Type B pancreatic cell (in vitro differentiated cells): ENCODE measurements at regions not wholly inside any gene's neighbourhood (a gene's known extent, or its start where the extent isn't known, plus 50 kb on each side); places are given as distances from the start of the nearest gene placed in this dataset.

Experiments
- DNase-seq: peaks from one replicate; pipeline ENCODE4 v3.0.0; 2021; ENCODE audit warnings: mixed read lengths; ENCODE audit not compliant: unreplicated experiment; ENCODE audit errors: extremely low spot score
- H3K27ac Mint-ChIP-seq: 2 replicates; pipeline ENCODE4 v1.8.0; 2021; ENCODE audit warnings: mild to moderate bottlenecking, mixed read lengths
- H3K27me3 Mint-ChIP-seq: 2 replicates; pipeline ENCODE4 v1.8.0; 2021; ENCODE audit warnings: mixed read lengths
- H3K36me3 Mint-ChIP-seq: 2 replicates; pipeline ENCODE4 v1.8.0; 2021; ENCODE audit warnings: mixed read lengths
- H3K4me1 Mint-ChIP-seq: one replicate; pipeline ENCODE4 v1.8.0; 2021; ENCODE audit warnings: mixed read lengths; ENCODE audit not compliant: unreplicated experiment
- H3K4me3 Mint-ChIP-seq: 2 replicates; pipeline ENCODE4 v1.8.0; 2021; ENCODE audit warnings: mild to moderate bottlenecking, mixed read lengths
- H3K9me3 Mint-ChIP-seq: 2 replicates; pipeline ENCODE4 v1.8.0; 2021; ENCODE audit warnings: mixed read lengths
- TF ChIP-seq, protein P1 (sequence below): fragments of 200-600 bp; sonication (generic); conservative IDR thresholded peaks from 2 replicates; pipeline ENCODE4 v1.5.0; 2021; ENCODE audit warnings: antibody characterized with exemption, mild to moderate bottlenecking

DNA sequence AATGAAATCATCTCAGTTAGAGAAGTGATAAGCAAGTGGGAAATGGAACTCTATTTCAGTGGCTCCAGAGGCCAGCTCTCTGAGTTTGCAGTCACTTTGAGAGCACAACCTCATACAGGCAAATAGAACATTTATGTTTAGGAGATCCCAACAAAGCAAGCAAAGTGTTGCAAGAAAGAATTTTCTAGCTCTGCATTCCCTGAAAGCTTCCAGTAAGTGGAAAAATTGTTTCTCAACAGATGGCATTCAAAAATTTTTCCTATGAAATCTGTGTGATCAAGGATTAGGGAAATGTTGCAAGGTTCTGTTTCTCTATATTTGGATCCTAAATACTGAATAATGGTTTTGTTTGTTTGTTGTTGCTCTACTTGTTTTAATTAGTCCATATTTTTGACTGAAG, 764.2 kb upstream of the ZNF608 start:
- DNase-seq, result no peak
- Mint-ChIP-seq H3K9me3 (peaks cover 6% of the 10 kb centered on the region), H3K36me3 (peaks cover 4% of the 10 kb centered on the region), H3K27me3 (no peaks in the 10 kb centered on the region), H3K4me3 (no peak overlapping the region), H3K4me1 (no peaks in the 10 kb centered on the region), H3K27ac (no peak overlapping the region)
- TF ChIP-seq, protein P1, sequence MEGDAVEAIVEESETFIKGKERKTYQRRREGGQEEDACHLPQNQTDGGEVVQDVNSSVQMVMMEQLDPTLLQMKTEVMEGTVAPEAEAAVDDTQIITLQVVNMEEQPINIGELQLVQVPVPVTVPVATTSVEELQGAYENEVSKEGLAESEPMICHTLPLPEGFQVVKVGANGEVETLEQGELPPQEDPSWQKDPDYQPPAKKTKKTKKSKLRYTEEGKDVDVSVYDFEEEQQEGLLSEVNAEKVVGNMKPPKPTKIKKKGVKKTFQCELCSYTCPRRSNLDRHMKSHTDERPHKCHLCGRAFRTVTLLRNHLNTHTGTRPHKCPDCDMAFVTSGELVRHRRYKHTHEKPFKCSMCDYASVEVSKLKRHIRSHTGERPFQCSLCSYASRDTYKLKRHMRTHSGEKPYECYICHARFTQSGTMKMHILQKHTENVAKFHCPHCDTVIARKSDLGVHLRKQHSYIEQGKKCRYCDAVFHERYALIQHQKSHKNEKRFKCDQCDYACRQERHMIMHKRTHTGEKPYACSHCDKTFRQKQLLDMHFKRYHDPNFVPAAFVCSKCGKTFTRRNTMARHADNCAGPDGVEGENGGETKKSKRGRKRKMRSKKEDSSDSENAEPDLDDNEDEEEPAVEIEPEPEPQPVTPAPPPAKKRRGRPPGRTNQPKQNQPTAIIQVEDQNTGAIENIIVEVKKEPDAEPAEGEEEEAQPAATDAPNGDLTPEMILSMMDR, result no peak

DNA sequence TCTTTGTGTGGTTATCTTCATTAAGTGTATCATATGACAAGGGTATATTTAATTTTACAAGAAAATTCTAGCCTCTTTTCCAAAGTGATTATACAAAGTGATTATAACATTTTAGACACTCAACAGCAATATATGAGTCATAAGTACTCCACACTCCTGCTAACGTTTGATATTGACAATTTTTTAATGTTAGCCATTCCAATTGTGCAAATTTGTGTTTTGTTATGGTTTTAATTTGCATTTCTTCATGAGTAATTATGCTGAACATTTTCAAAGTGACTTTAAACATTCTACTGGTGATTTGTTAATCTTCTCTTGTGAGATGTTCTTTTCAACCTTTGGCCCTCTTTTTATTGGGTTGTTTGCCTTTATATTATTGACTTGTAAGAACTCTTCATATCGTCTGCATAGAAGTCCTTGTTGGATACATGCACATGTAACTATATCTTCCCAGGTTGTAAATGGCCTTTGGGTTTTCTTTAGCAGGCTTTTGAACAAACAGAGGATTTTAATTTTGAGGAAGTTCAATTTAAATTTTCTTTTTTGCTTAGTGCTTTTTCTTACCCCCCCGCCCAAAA, 771.6 kb upstream of the ZNF608 start:
- H3K36me3 Mint-ChIP-seq, result no peaks in the 10 kb centered on the region
- H3K9me3 Mint-ChIP-seq, result peaks cover 19% of the 10 kb centered on the region

DNA sequence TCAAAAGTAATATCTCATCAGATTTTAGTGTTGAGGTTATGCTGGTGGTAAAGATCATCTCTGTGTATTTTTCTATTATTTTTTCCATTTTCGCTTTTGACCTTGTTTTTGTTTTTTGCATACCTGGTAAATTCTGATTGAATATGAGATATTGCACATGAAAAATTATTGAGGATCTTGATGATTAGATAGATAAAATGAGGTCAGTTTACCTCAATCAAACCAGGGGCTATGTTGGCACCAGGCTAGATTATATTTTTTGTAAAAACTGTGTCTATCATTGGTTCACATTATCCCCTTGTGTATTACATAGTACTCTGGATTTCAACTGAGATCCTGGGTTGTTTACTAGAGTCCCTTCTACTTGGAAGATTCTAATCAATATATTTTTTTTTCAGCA, 774.9 kb upstream of the ZNF608 start:
- no peak for DNase-seq
- Mint-ChIP-seq H3K4me1 (no peaks in the 10 kb centered on the region), H3K9me3 (peaks cover 13% of the 10 kb centered on the region), H3K27ac (no peak overlapping the region), H3K27me3 (no peaks in the 10 kb centered on the region), H3K4me3 (no peak overlapping the region), H3K36me3 (no peaks in the 10 kb centered on the region)
- TF ChIP-seq, protein P1, result no peak

More for the DNA sequence above, 771.6 kb upstream of the ZNF608 start:
- Mint-ChIP-seq H3K27me3 (no peaks in the 10 kb centered on the region), H3K4me3 (no peak overlapping the region), H3K4me1 (no peaks in the 10 kb centered on the region), H3K27ac (no peak overlapping the region)
- TF ChIP-seq, protein P1, result no peak
- DNase-seq, result no peak

DNA sequence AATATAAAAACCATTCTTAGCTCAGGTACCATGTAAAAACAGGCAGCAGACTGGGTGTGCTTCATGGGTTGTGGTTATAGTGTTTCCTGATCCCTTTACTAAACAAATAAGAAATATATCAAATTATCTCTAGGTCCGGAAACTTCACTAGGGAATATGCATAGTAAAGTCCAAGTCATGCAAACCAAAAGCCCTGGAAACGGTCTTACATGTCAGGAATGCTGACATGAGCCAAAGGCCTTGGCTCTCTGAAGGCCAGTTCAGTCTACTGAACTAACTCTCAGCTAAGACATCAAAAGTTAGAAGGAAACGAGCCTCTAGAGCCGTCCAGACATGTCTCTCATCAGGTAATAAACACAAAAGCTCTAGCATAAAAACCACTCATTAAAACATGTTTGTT, 778.9 kb upstream of the ZNF608 start:
- TF ChIP-seq, protein P1, result no peak
- Mint-ChIP-seq H3K4me1 (no peaks in the 10 kb centered on the region), H3K27ac (no peak overlapping the region), H3K36me3 (no peaks in the 10 kb centered on the region), H3K9me3 (peaks cover 11% of the 10 kb centered on the region), H3K4me3 (no peak overlapping the region), H3K27me3 (no peaks in the 10 kb centered on the region)
- no peak for DNase-seq

DNA sequence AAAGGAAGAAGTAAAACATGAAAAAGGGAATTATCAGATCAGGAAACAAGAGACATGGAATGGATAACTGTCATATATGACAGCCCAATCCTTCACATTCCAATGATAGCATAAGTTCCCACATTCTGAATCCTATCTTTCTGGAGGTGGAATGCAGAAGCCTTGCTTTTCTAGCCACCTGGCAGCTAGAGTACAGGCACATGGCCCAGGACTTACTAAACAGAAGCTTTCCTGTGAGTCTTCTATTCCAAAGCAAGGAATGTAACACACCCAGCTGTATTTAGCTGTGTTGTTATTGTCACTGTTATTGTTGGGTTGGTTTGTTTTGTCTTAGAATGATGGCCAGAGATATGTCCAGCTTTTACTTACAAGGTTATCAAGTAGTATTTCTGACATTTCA, 780.5 kb upstream of the ZNF608 start:
- peaks cover 1% of the 10 kb centered on the region for H3K9me3 Mint-ChIP-seq
- TF ChIP-seq, protein P1, result no peak
- DNase-seq, result no peak
- H3K36me3 Mint-ChIP-seq, result no peaks in the 10 kb centered on the region
- no peaks in the 10 kb centered on the region for H3K27me3 Mint-ChIP-seq
- H3K27ac Mint-ChIP-seq, result no peak overlapping the region
- H3K4me1 Mint-ChIP-seq, result no peaks in the 10 kb centered on the region
- no peak overlapping the region for H3K4me3 Mint-ChIP-seq

DNA sequence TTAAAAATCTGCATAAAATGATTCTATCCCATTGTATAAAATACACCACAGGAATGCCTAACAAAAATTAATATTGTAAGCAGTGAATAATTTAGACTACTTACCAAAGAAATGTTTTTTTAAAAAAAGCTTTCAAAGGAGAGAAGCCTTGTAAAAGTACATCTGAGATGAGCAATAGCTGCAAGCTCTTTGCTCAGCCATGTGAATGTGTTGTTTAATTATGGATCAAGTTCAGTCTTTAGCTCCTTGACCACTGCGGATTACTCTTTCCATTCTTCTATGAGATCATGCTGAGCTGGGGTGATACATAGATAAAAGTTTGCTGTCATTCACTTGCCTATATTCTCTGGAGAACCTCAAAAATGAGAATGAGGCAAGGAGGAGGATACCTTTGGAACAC, 782.4 kb upstream of the ZNF608 start:
- H3K27me3 Mint-ChIP-seq, result no peaks in the 10 kb centered on the region
- H3K27ac Mint-ChIP-seq, result no peak overlapping the region
- no peak overlapping the region for H3K4me3 Mint-ChIP-seq
- H3K36me3 Mint-ChIP-seq, result peaks cover 5% of the 10 kb centered on the region
- H3K4me1 Mint-ChIP-seq, result no peaks in the 10 kb centered on the region
- TF ChIP-seq, protein P1, result no peak
- DNase-seq, result no peak
- peaks cover 5% of the 10 kb centered on the region for H3K9me3 Mint-ChIP-seq
